Thyroid gland (tissue), 4 donors: ENCODE measurements at regions not wholly inside any gene's neighbourhood (a gene's known extent, or its start where the extent isn't known, plus 50 kb on each side); places are given as distances from the start of the nearest gene placed in this dataset.

Source experiments
- DNase-seq, 2 donors: peaks; one replicate each; pipeline ENCODE4 v3.0.0-alpha.2; 2019
- H3K27ac ChIP-seq, 3 donors: fragments of 200-600 bp; sonication (generic); 1 replicate in 2 of 3; 2 replicates in 1 of 3; pipeline ENCODE4 v1.5.1; 2016 to 2019; ENCODE audit warnings: mild to moderate bottlenecking in 1 of 3, moderate library complexity in 1 of 3
- H3K27me3 ChIP-seq: fragments of 200-600 bp; sonication (generic); one replicate; pipeline ENCODE4 v1.5.1; 2019
- H3K36me3 ChIP-seq, 2 donors: fragments of 200-600 bp; sonication (generic); one replicate each; pipeline ENCODE4 v1.5.1; 2016 to 2019
- H3K4me1 ChIP-seq, 2 donors: fragments of 200-600 bp; sonication (generic); one replicate each; pipeline ENCODE4 v1.5.1; 2017 to 2019
- H3K4me3 ChIP-seq, 3 donors: fragments of 200-600 bp; sonication (generic); replicated peaks in 1 of 3; 1 replicate in 2 of 3; 2 replicates in 1 of 3; pipeline ENCODE4 v1.5.1; 2016; ENCODE audit warnings: mild to moderate bottlenecking in 1 of 3
- H3K9me3 ChIP-seq: fragments of 200-600 bp; sonication (generic); one replicate; pipeline ENCODE4 v1.5.1; 2017
- POLR2A ChIP-seq, 2 donors: fragments of 450-650 bp; IDR thresholded peaks; one replicate each; pipeline ENCODE4 v1.6.1; 2017; ENCODE audit warnings: antibody characterized with exemption in 2 of 2, mild to moderate bottlenecking in 2 of 2, moderate library complexity in 1 of 2
- WGBS, 2 donors: methylation state at CpG; one replicate each; pipeline ENCODE4 v1.1.5; 2017; 5-methylcytosine and 5-hydroxymethylcytosine counted together
- intact Hi-C: fragments of 100-400 bp; cut with DNase I; formaldehyde crosslinking; loops from one replicate; pipeline ENCODE4 v1.15.1; 2023
- TF ChIP-seq, protein P1 (sequence below), 6 experiments: fragments of 200-600 bp in 3 of 6; fragments of 450-650 bp in 3 of 6; sonication (generic) in 3 of 6; IDR thresholded peaks; one replicate each; pipeline ENCODE4 v1.5.1; 2016 to 2019; ENCODE audit warnings: antibody characterized with exemption in 6 of 6, mild to moderate bottlenecking in 2 of 6, inconsistent platforms in 1 of 6, moderate library complexity in 1 of 6

DNA sequence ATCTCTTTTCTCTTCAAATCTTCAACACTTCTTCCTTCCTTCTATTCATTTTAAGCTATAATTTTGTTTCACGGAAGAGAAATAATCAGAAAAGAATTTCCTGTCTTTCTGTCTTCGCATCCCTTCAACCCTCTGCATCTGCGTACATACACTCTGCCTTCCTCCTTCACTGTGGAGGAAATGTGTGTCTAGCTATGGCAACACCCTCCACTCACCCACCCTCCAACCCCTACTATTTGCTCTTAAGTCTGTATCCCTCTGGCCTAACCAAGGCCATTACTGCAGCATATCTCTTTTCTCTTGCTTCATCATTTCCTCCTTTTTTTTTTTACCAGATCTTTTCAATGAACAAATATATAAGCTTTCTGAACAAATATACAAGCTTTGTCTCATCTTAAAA, 105.7 kb upstream of the NUDT12 start:
- Histone ChIP-seq H3K36me3 (no peaks in the 10 kb centered on the region), H3K4me3 (no peak overlapping the region), H3K4me1 (no peaks in the 10 kb centered on the region), H3K27me3 (no peaks in the 10 kb centered on the region), H3K9me3 (no peaks in the 10 kb centered on the region), H3K27ac (no peak overlapping the region)
- no peak for DNase-seq
- WGBS, 2 donors, result 83 to 87% methylated on average over 3 of the region's 3 CpGs
- intact Hi-C loops, result no loop called here
- TF ChIP-seq, protein P1, sequence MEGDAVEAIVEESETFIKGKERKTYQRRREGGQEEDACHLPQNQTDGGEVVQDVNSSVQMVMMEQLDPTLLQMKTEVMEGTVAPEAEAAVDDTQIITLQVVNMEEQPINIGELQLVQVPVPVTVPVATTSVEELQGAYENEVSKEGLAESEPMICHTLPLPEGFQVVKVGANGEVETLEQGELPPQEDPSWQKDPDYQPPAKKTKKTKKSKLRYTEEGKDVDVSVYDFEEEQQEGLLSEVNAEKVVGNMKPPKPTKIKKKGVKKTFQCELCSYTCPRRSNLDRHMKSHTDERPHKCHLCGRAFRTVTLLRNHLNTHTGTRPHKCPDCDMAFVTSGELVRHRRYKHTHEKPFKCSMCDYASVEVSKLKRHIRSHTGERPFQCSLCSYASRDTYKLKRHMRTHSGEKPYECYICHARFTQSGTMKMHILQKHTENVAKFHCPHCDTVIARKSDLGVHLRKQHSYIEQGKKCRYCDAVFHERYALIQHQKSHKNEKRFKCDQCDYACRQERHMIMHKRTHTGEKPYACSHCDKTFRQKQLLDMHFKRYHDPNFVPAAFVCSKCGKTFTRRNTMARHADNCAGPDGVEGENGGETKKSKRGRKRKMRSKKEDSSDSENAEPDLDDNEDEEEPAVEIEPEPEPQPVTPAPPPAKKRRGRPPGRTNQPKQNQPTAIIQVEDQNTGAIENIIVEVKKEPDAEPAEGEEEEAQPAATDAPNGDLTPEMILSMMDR (IDR thresholded peaks at IDR 0.05), result no peak
- TF ChIP-seq POLR2A (IDR thresholded peaks at IDR 0.05), result no peak

DNA sequence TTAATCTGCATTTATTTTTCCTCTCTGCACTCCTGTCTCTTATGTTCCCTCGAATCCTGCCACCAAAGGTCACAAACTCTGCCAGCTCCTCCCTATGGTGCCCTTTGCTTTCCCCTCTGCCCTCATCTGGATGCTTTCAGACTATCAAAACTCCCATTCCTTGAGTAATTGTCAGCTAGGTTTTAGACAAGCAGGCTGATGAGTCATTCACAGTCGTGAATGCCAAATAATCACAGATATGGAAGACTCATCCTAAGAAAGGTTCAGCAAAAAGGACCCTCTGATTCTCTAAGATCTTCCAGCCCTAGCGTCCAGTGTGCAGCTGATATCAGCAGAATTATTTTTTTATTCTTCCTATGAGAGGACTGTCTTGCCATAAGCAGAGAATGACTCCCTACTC, 104.5 kb upstream of the NUDT12 start:
- Histone ChIP-seq H3K27me3 (no peaks in the 10 kb centered on the region), H3K4me1 (no peaks in the 10 kb centered on the region), H3K4me3 (no peak overlapping the region), H3K27ac (no peak overlapping the region), H3K36me3 (no peaks in the 10 kb centered on the region), H3K9me3 (no peaks in the 10 kb centered on the region)
- TF ChIP-seq, protein P1 (IDR thresholded peaks at IDR 0.05), result no peak
- TF ChIP-seq POLR2A (IDR thresholded peaks at IDR 0.05), result no peak
- intact Hi-C loops, result no loop called here
- 63 to 66% methylated on average over 3 of the region's 3 CpGs for WGBS, 2 donors
- DNase-seq, result no peak

DNA sequence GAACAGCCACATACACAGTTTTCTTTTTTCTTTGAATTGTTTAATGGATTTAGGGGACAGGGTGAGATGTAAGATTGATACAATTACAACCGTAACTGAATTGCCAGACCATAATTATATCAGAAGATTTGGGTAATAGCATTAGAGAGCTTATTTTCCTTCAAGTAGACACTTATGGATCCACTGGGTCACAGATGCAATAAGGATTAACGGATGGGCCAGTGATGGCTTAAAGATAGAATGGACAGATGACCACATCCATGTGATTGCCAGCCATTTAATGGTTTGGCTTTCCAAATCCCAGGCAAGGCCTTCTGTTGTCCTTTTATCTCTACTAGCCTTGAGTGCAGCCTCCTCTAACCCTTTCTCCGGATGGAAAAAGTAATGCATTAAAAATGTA, 94.7 kb upstream of the NUDT12 start:
- H3K36me3 ChIP-seq, result no peaks in the 10 kb centered on the region
- H3K9me3 ChIP-seq, result no peaks in the 10 kb centered on the region
- DNase-seq, result no peak
- TF ChIP-seq, protein P1 (IDR thresholded peaks at IDR 0.05), result no peak
- no peak for TF ChIP-seq POLR2A (IDR thresholded peaks at IDR 0.05)
- intact Hi-C loops, result no loop called here
- no peak overlapping the region for H3K4me3 ChIP-seq
- H3K27me3 ChIP-seq, result no peaks in the 10 kb centered on the region
- H3K4me1 ChIP-seq, result no peaks in the 10 kb centered on the region
- H3K27ac ChIP-seq, result no peak overlapping the region
- WGBS, 2 donors, result 88 to 89% methylated on average over 3 of the region's 3 CpGs

DNA sequence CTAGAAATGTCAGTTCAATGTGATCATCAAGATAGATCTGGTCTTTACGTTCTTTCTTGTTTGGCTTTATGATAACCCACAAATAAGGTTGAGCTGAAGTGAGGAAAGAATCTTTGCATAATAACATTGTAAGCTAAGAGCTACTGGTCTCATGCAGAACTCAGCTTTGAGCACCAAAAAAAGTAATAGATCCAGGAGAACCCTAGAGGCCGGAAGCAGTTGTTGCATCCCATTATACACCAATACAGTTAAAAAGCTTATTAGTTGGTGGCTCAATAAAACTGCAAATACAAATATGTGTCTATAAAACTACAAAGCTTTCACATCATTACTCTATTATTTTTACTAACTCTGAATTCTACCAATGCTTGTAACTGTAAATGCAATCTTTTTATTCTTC, 85.5 kb upstream of the NUDT12 start:
- Histone ChIP-seq H3K4me3 (no peak overlapping the region), H3K9me3 (no peaks in the 10 kb centered on the region), H3K36me3 (no peaks in the 10 kb centered on the region), H3K27me3 (no peaks in the 10 kb centered on the region), H3K4me1 (no peaks in the 10 kb centered on the region), H3K27ac (no peak overlapping the region)
- intact Hi-C loops, result no loop called here
- DNase-seq, result no peak
- 91 to 95% methylated on average over 2 of the region's 2 CpGs for WGBS, 2 donors
- no peak for TF ChIP-seq POLR2A (IDR thresholded peaks at IDR 0.05)
- TF ChIP-seq, protein P1 (IDR thresholded peaks at IDR 0.05), result peak in 1 of 6 experiments; percentile 7

DNA sequence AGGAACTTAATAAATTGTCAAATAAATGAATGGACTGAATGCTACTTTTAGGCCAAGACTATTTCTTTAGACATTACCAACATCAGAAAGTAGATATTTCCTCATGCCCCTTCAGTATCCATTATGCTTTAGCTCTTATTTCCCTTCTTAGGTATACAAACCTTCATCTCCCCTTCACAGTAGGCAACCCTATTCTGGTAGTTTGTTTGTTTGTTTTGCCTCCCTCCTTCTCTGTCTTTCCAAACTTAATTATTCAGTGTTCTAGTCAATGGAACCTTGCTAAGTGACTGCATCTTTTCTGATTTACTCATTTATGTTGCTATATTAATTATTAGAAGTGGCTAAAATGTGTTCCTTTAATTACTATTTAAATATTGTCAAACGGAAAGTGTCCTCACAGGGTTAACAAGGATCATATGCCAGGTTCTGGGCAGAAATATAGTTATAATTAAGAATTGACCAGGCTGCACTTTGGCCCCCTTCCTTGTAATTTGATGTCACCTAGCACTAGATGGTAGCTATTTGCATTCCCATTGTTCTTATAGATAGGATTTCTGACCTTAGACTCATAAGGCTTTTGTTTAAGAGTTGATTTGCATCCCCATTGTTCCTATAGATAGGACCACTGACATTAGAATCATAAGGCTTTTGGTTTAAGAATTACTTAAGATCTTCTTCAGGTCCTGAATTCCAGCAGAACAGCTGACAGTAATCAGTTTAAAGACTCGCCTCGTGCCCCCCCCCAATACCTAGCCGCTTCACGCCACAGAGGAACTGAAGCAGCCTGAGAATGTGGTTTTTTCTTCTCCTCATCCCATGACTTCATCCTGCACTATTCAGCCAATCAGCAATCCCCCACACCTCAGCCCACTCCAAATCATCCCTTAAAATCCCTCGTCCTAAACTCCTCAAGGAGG, 84.4 kb upstream of the NUDT12 start:
- Histone ChIP-seq H3K9me3 (no peaks in the 10 kb centered on the region), H3K36me3 (no peaks in the 10 kb centered on the region), H3K27ac (no peak overlapping the region), H3K4me1 (no peaks in the 10 kb centered on the region), H3K27me3 (no peaks in the 10 kb centered on the region), H3K4me3 (no peak overlapping the region)
- no peak for DNase-seq
- intact Hi-C loops, result no loop called here
- TF ChIP-seq, protein P1 (IDR thresholded peaks at IDR 0.05), result no peak
- TF ChIP-seq POLR2A (IDR thresholded peaks at IDR 0.05), result no peak
- 68 to 69% methylated on average over 6 of the region's 6 CpGs for WGBS, 2 donors
